Astrocyte of the cerebellum (primary cell): ENCODE measurements at regions not wholly inside any gene's neighbourhood (a gene's known extent, or its start where the extent isn't known, plus 50 kb on each side); places are given as distances from the start of the nearest gene placed in this dataset.
"Not testable (repeated sequence)": the region's sequence is repeated elsewhere in the genome, so short reads cannot be mapped to it uniquely, and the experiment has no call there.

Experiments used
- DNase-seq: peaks from one replicate; pipeline ENCODE4 v3.0.0-alpha.2; 2011; ENCODE audit warnings: low read depth
- H3K4me3 ChIP-seq: 2 replicates; pipeline ENCODE4 v1.5.1; 2011; ENCODE audit warnings: mild to moderate bottlenecking, low read depth, low read length, moderate library complexity
- in situ Hi-C: cut with HindIII; loops from 2 replicates; pipeline ENCODE4 v1.10.0; 2017; ENCODE audit warnings: low sequenced_read_pairs
- TF ChIP-seq, protein P1 (sequence below): IDR thresholded peaks from 2 replicates; pipeline ENCODE4 v1.5.1; 2012; ENCODE audit warnings: low read length, low read depth, moderate library complexity, mild to moderate bottlenecking; ENCODE audit errors: missing control alignments

DNA sequence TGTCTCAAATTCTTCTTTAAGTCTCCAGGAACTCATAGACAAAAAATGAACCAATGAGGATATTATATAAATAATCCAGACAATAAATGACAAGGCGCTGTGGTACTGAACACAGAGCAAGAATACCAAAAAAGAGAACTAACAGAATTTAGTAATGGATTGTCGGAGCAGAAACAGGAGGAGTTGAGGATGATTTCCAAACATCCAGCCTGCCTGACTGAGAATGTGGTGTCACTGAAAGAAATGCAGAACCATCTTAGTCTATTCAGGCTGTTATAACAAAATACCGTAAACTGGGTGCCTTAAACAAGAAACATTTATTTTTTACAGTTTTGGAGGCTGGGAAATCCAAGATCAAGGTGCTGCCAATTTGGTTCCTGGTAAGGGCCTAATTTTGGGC is 79.7 kb downstream of the RGS2 start:
- no peak overlapping the region for H3K4me3 ChIP-seq
- no peak for DNase-seq
- TF ChIP-seq, protein P1, sequence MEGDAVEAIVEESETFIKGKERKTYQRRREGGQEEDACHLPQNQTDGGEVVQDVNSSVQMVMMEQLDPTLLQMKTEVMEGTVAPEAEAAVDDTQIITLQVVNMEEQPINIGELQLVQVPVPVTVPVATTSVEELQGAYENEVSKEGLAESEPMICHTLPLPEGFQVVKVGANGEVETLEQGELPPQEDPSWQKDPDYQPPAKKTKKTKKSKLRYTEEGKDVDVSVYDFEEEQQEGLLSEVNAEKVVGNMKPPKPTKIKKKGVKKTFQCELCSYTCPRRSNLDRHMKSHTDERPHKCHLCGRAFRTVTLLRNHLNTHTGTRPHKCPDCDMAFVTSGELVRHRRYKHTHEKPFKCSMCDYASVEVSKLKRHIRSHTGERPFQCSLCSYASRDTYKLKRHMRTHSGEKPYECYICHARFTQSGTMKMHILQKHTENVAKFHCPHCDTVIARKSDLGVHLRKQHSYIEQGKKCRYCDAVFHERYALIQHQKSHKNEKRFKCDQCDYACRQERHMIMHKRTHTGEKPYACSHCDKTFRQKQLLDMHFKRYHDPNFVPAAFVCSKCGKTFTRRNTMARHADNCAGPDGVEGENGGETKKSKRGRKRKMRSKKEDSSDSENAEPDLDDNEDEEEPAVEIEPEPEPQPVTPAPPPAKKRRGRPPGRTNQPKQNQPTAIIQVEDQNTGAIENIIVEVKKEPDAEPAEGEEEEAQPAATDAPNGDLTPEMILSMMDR, result no peak
- in situ Hi-C loops, result no loop called here

DNA sequence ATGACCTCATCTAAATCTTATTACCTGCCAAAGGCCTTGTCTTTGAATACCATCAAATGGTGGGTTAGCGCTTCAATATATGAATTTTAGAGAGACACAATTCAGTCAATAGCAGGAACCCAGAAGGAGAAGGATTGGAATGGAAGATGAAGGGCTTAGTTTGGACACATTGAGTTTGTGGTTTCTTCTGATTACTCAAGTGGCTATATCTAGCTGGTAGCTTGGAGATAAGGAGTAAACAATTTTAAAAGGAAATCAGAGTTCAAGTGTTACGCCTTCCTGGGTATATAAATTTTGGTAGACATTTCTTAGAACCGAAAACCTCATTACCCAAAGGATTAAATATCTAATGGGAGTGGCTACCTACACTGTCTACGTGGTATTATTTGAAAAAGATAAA is 80.2 kb downstream of the RGS2 start:
- DNase-seq, result no peak
- in situ Hi-C loops, result no loop called here
- no peak overlapping the region for H3K4me3 ChIP-seq
- TF ChIP-seq, protein P1, result no peak

DNA sequence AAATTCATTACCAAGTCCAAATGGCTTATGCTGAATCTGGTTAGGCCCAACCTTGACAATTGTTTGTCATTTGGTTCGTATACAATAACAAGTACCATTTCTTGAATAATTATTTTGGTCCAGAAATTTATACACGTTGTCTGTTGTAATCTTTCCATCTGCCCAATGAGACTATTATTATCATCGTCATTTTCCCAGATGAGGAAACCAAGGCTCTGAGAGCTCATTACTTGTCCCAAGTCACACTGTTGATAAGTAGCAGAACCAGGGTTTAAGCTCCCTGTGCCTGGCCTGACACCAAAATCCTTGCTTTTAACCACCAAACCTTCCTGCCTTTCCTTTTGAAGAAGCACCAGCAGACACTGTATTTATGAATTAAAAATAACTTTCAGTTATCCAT is 81.3 kb downstream of the RGS2 start:
- DNase-seq, result no peak
- H3K4me3 ChIP-seq, result no peak overlapping the region
- TF ChIP-seq, protein P1, result no peak
- in situ Hi-C loops, result no loop called here

DNA sequence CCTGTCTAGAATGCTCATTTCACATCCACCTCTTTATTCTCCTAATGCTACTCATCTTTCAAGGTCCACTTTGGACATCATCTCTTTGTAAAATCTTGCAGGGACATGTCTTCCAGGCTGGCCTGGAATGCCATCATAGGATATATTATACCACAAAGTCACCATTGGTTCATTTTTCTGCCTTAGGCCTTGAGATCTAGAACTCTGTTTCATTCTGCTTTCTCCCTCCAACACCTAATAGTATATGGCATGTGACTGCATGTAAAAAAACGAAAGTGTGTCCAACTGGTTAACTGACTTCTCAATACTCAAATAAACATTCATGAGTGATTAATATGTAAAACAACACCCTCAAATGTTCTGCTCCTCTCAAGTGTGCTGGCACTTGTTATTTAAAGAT is 84.1 kb downstream of the RGS2 start:
- H3K4me3 ChIP-seq, result no peak overlapping the region
- no peak for DNase-seq
- TF ChIP-seq, protein P1, result no peak
- in situ Hi-C loops, result no loop called here

DNA sequence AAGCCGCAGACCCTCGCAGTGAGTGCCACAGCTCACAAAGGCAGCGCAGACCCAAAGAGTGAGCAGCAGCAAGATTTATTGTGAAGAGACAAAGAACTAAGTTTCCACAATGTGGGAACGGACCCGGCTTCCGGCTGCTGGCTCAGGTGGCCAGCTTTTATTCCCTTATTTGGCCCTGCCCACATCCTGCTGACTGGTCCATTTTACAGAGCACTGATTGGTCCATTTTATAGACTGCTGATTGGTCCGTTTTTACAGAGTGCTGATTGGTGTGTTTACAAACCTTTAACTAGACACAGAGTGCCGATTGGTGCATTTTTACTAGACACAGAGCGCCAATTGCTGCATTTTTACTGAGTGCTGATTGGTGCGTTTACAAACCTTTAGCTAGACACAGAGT is 86.6 kb downstream of the RGS2 start:
- in situ Hi-C loops, DNase-seq, H3K4me3 ChIP-seq: not testable (repeated sequence)

DNA sequence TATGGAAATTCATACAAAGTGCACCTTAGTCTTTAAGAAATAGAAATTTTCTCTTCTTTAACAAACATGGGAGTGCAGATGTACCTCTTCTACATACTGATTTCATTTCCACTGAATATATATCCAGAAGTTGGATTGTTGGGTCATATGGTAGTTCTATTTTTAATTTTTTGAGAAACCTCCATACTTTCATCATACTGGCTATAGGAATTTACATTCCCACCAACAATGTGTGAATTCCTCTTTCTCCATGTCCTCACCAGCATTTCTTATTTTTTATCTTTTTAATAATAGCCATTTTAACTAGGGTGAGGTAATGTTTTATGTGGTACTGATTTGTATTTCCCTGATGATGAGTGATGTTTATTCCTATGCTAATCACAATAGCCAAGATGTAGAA is 87.5 kb downstream of the RGS2 start:
- DNase-seq, result no peak
- no peak overlapping the region for H3K4me3 ChIP-seq
- in situ Hi-C loops, result no loop called here
- TF ChIP-seq, protein P1, result no peak

DNA sequence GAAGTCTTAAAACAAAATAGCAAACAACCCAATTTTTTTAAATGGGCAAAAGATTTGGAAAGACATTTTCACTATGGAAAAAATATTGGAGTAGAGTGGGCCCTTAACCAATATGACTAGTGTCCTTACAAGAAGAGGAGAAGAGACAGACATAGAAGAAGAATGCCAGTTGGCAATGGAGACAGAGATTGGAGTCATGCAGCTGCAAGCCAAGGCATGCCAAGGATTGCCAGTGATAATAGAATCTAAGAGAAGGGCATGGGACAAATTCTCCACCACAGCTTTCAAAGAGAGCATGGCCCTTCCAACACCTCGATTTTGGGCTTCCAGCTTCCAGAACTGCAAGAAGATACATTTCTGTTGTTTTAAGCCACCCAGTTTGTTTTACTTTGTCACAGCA is 92.7 kb downstream of the RGS2 start:
- H3K4me3 ChIP-seq, result no peak overlapping the region
- TF ChIP-seq, protein P1, result no peak
- DNase-seq, result no peak
- in situ Hi-C loops, result no loop called here
